ENCODE measurements at regions not wholly inside any gene's neighbourhood (a gene's known extent, or its start where the extent isn't known, plus 50 kb on each side); places are given as distances from the start of the nearest gene placed in this dataset.
"Not testable (repeated sequence)": the region's sequence is repeated elsewhere in the genome, so short reads cannot be mapped to it uniquely, and the experiment has no call there.

DNA sequence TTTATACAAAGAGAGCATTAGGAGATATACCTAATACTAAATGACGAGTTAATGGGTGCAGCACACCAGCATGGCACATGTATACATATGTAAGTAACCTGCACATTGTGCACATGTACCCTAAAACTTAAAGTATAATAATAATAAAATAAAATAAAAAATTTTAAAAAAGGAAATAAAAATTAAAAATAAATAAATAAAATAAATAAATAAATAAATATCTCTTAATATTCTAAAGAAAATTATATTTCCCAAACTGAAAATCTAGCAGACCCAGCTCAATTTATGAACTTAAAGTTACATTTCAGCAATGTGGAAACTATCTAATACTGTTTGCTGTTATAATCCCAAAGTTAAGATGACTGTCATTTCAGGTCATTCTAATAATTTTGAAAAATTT lies 319.2 kb upstream of the TFAP2D start:
- H3K4me1 ChIP-seq (ENCODE audit: control insufficient read depth, insufficient read depth, low read length); POLR2A ChIA-PET; H3K27ac ChIP-seq (ENCODE audit: extremely low read depth, low read depth, low read length); H3K9me3 ChIP-seq (ENCODE audit: control insufficient read depth, insufficient read depth, low read depth, low read length); H3K36me3 ChIP-seq (ENCODE audit: control insufficient read depth in 2 of 2, insufficient read depth in 1 of 2, low read length in 2 of 2); H3K4me3 ChIP-seq (ENCODE audit: low read depth, low read length); CTCF ChIA-PET: not testable (repeated sequence)
- 0 out of 2 replicates have a peak, but pooled peaks have one; percentile 10 for TF ChIP-seq ZNF426 (tag by site-specific recombination; IDR thresholded peaks at IDR 0.05)

DNA sequence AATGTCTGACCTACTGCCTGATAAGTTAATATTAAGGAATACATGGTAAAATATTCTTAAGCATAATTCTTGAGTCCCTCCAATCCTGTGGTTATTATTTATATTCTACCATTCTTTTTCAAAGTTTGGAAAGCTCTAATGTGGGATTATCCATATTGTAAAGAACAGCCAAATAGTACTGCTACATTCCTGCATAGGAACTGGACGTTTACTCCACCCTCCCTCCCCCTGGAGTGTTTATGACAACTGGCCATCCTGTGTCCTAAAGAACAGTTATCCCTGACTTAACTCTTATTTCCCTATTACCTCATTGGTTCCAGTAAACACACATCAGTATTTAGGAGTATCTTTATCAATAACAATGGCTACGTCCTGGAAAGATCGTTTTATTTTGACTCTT lies 308.7 kb upstream of the TFAP2D start:
- ChIA-PET POLR2A (no interaction called here), CTCF (interaction anchor here (0.7 kb wide), 1 partner anchor 75 kb away, joined by 5 read pairs; no protein-coding TSS in a partner anchor)
- H3K4me1 ChIP-seq (ENCODE audit: control insufficient read depth, insufficient read depth, low read length): no peaks in the 10 kb centered on the region
- no peaks in the 10 kb centered on the region for H3K9me3 ChIP-seq (ENCODE audit: control insufficient read depth, insufficient read depth, low read depth, low read length)
- TF ChIP-seq ZNF341 (tag by site-specific recombination; IDR thresholded peaks at IDR 0.05; ENCODE audit: low read depth) (no peak), ZNF184 (tag by site-specific recombination; IDR thresholded peaks at IDR 0.05) (no peak), ZNF621 (tag by site-specific recombination; IDR thresholded peaks at IDR 0.05) (no peak), ZNF48 (tag by site-specific recombination; IDR thresholded peaks at IDR 0.05) (no peak), ZNF239 (tag by site-specific recombination; IDR thresholded peaks at IDR 0.05) (no peak), MZF1 (tag by site-specific recombination; IDR thresholded peaks at IDR 0.05; ENCODE audit: borderline replicate concordance) (no peak), ZSCAN23 (tag by site-specific recombination; IDR thresholded peaks at IDR 0.05) (no peak), HOXD13 (CRISPR knock-in tag; IDR thresholded peaks at IDR 0.05; ENCODE audit: borderline replicate concordance) (no peak), ZNF654 (tag by site-specific recombination; IDR thresholded peaks at IDR 0.05; ENCODE audit: low read depth) (no peak), ZNF76 (tag by site-specific recombination; IDR thresholded peaks at IDR 0.05; ENCODE audit: borderline replicate concordance, low read depth) (no peak)
- TF ChIP-seq, protein P1, sequence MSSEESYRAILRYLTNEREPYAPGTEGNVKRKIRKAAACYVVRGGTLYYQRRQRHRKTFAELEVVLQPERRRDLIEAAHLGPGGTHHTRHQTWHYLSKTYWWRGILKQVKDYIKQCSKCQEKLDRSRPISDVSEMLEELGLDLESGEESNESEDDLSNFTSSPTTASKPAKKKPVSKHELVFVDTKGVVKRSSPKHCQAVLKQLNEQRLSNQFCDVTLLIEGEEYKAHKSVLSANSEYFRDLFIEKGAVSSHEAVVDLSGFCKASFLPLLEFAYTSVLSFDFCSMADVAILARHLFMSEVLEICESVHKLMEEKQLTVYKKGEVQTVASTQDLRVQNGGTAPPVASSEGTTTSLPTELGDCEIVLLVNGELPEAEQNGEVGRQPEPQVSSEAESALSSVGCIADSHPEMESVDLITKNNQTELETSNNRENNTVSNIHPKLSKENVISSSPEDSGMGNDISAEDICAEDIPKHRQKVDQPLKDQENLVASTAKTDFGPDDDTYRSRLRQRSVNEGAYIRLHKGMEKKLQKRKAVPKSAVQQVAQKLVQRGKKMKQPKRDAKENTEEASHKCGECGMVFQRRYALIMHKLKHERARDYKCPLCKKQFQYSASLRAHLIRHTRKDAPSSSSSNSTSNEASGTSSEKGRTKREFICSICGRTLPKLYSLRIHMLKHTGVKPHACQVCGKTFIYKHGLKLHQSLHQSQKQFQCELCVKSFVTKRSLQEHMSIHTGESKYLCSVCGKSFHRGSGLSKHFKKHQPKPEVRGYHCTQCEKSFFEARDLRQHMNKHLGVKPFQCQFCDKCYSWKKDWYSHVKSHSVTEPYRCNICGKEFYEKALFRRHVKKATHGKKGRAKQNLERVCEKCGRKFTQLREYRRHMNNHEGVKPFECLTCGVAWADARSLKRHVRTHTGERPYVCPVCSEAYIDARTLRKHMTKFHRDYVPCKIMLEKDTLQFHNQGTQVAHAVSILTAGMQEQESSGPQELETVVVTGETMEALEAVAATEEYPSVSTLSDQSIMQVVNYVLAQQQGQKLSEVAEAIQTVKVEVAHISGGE (tag by site-specific recombination; conservative IDR thresholded peaks at IDR 0.05; ENCODE audit: low read depth): no peak
- TF ChIP-seq, protein P2, sequence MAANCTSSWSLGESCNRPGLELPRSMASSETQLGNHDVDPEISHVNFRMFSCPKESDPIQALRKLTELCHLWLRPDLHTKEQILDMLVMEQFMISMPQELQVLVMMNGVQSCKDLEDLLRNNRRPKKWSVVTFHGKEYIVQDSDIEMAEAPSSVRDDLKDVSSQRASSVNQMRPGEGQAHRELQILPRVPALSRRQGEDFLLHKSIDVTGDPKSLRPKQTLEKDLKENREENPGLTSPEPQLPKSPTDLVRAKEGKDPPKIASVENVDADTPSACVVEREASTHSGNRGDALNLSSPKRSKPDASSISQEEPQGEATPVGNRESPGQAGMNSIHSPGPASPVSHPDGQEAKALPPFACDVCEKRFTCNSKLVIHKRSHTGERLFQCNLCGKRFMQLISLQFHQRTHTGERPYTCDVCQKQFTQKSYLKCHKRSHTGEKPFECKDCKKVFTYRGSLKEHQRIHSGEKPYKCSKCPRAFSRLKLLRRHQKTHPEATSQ (tag by site-specific recombination; IDR thresholded peaks at IDR 0.05): no peak
- TF ChIP-seq, protein P3, sequence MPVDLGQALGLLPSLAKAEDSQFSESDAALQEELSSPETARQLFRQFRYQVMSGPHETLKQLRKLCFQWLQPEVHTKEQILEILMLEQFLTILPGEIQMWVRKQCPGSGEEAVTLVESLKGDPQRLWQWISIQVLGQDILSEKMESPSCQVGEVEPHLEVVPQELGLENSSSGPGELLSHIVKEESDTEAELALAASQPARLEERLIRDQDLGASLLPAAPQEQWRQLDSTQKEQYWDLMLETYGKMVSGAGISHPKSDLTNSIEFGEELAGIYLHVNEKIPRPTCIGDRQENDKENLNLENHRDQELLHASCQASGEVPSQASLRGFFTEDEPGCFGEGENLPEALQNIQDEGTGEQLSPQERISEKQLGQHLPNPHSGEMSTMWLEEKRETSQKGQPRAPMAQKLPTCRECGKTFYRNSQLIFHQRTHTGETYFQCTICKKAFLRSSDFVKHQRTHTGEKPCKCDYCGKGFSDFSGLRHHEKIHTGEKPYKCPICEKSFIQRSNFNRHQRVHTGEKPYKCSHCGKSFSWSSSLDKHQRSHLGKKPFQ (tag by site-specific recombination; IDR thresholded peaks at IDR 0.05): no peak
- TF ChIP-seq, protein P4, sequence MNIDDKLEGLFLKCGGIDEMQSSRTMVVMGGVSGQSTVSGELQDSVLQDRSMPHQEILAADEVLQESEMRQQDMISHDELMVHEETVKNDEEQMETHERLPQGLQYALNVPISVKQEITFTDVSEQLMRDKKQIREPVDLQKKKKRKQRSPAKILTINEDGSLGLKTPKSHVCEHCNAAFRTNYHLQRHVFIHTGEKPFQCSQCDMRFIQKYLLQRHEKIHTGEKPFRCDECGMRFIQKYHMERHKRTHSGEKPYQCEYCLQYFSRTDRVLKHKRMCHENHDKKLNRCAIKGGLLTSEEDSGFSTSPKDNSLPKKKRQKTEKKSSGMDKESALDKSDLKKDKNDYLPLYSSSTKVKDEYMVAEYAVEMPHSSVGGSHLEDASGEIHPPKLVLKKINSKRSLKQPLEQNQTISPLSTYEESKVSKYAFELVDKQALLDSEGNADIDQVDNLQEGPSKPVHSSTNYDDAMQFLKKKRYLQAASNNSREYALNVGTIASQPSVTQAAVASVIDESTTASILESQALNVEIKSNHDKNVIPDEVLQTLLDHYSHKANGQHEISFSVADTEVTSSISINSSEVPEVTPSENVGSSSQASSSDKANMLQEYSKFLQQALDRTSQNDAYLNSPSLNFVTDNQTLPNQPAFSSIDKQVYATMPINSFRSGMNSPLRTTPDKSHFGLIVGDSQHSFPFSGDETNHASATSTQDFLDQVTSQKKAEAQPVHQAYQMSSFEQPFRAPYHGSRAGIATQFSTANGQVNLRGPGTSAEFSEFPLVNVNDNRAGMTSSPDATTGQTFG (tag by site-specific recombination; IDR thresholded peaks at IDR 0.05; ENCODE audit: borderline replicate concordance): no peak
- TF ChIP-seq, protein P5, sequence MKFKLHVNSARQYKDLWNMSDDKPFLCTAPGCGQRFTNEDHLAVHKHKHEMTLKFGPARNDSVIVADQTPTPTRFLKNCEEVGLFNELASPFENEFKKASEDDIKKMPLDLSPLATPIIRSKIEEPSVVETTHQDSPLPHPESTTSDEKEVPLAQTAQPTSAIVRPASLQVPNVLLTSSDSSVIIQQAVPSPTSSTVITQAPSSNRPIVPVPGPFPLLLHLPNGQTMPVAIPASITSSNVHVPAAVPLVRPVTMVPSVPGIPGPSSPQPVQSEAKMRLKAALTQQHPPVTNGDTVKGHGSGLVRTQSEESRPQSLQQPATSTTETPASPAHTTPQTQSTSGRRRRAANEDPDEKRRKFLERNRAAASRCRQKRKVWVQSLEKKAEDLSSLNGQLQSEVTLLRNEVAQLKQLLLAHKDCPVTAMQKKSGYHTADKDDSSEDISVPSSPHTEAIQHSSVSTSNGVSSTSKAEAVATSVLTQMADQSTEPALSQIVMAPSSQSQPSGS (tag by site-specific recombination; IDR thresholded peaks at IDR 0.05; ENCODE audit: low read depth): no peak
- no peaks in the 10 kb centered on the region for H3K36me3 ChIP-seq (ENCODE audit: control insufficient read depth in 2 of 2, insufficient read depth in 1 of 2, low read length in 2 of 2)
- H3K4me3 ChIP-seq (ENCODE audit: low read depth, low read length): no peak overlapping the region
- no peak overlapping the region for H3K27ac ChIP-seq (ENCODE audit: extremely low read depth, low read depth, low read length)

Data from HEK293 (cell line).